Subcutaneous abdominal adipose tissue (tissue), 5 donors: ENCODE measurements at regions not wholly inside any gene's neighbourhood (a gene's known extent, or its start where the extent isn't known, plus 50 kb on each side); places are given as distances from the start of the nearest gene placed in this dataset.

Experiments
- H3K27ac ChIP-seq: one replicate; pipeline ENCODE4 v1.7.0; 2013; ENCODE audit warnings: low read depth, mild to moderate bottlenecking, inconsistent platforms, low read length, moderate library complexity
- H3K27me3 ChIP-seq, 5 donors: one replicate each; pipeline ENCODE4 v1.7.0; 2013; ENCODE audit warnings: low read length in 5 of 5, inconsistent platforms in 1 of 5; ENCODE audit not compliant: control insufficient read depth in 5 of 5, insufficient read depth in 4 of 5
- H3K36me3 ChIP-seq, 5 donors: one replicate each; pipeline ENCODE4 v1.7.0; 2013; ENCODE audit warnings: low read length in 5 of 5; ENCODE audit not compliant: control insufficient read depth in 5 of 5, insufficient read depth in 5 of 5
- H3K4me1 ChIP-seq, 5 donors: one replicate each; pipeline ENCODE4 v1.7.0; 2013; ENCODE audit warnings: low read length in 5 of 5, mild to moderate bottlenecking in 3 of 5, moderate library complexity in 1 of 5; ENCODE audit not compliant: control insufficient read depth in 5 of 5, insufficient read depth in 5 of 5
- H3K4me3 ChIP-seq, 5 donors: one replicate each; pipeline ENCODE4 v1.7.0; 2013; ENCODE audit warnings: low read length in 5 of 5, low read depth in 1 of 5
- H3K9ac ChIP-seq, 5 donors: one replicate each; pipeline ENCODE4 v1.7.0; 2013; ENCODE audit warnings: low read length in 5 of 5, mild to moderate bottlenecking in 4 of 5, moderate library complexity in 3 of 5
- H3K9me3 ChIP-seq, 5 donors: one replicate each; pipeline ENCODE4 v1.7.0; 2013; ENCODE audit warnings: low read length in 5 of 5; ENCODE audit not compliant: control insufficient read depth in 5 of 5
- donor health status: healthy.
- donor health status: healthy.
- donor health status: healthy.
- donor health status: healthy.
- donor health status: healthy.

DNA sequence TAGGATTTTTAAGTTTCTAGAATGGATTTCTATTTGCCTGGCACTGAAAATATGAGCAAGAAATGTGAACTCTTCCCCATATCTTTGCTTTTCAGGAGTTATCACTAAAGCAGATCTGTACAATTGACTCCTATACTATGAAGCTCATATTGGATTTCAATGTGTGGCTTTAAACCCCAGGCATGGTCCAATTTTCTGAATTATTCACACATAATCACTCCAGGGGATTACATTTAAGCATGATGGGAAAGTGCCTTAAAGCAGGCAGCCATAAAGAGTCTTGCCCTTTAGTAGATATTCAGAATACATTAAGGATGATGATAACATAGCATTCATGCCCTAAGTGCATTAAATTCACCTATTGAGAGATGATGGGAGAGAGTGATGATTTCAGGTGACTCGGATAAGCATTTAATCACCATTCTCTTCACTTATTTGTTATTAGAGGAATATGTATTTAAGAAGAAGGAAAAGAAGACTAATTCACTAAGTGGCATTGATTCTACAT lies 331.8 kb upstream of the ROBO1 start:
- no peaks in the 10 kb centered on the region for H3K4me1 ChIP-seq
- no peak overlapping the region for H3K9ac ChIP-seq
- H3K36me3 ChIP-seq, result no peaks in the 10 kb centered on the region
- H3K27ac ChIP-seq, result no peak overlapping the region
- H3K9me3 ChIP-seq, result no peaks in the 10 kb centered on the region
- H3K4me3 ChIP-seq, result no peak overlapping the region
- H3K27me3 ChIP-seq, result no peaks in the 10 kb centered on the region

GRCh38 chr3:80097674-80098073 lies 329.9 kb upstream of the ROBO1 start:
- no peaks in the 10 kb centered on the region for H3K9me3 ChIP-seq
- H3K27me3 ChIP-seq, result no peaks in the 10 kb centered on the region
- H3K36me3 ChIP-seq, result no peaks in the 10 kb centered on the region
- H3K4me3 ChIP-seq, result no peak overlapping the region
- no peak overlapping the region for H3K27ac ChIP-seq
- no peaks in the 10 kb centered on the region for H3K4me1 ChIP-seq
- no peak overlapping the region for H3K9ac ChIP-seq

- Histone ChIP-seq H3K4me1 (no peaks in the 10 kb centered on the region), H3K27me3 (no peaks in the 10 kb centered on the region), H3K4me3 (no peak overlapping the region), H3K36me3 (no peaks in the 10 kb centered on the region), H3K27ac (no peak overlapping the region), H3K9me3 (no peaks in the 10 kb centered on the region), H3K9ac (no peak overlapping the region)
These were observed 329.1 kb upstream of the ROBO1 start for GRCh38 chr3:80096909-80097308.

- H3K27ac ChIP-seq, result no peak overlapping the region
- H3K36me3 ChIP-seq, result no peaks in the 10 kb centered on the region
- H3K9me3 ChIP-seq, result no peaks in the 10 kb centered on the region
- no peak overlapping the region for H3K9ac ChIP-seq
- no peaks in the 10 kb centered on the region for H3K27me3 ChIP-seq
- no peak overlapping the region for H3K4me3 ChIP-seq
- H3K4me1 ChIP-seq, result no peaks in the 10 kb centered on the region
These were observed 326.8 kb upstream of the ROBO1 start for GRCh38 chr3:80094589-80094988.

- H3K36me3 ChIP-seq, result no peaks in the 10 kb centered on the region
- H3K9ac ChIP-seq, result no peak overlapping the region
- H3K27ac ChIP-seq, result no peak overlapping the region
- no peak overlapping the region for H3K4me3 ChIP-seq
- no peaks in the 10 kb centered on the region for H3K4me1 ChIP-seq
- no peaks in the 10 kb centered on the region for H3K27me3 ChIP-seq
- no peaks in the 10 kb centered on the region for H3K9me3 ChIP-seq
These were observed 320.0 kb upstream of the ROBO1 start for GRCh38 chr3:80087767-80088166.

GRCh38 chr3:80086426-80086825 lies 318.6 kb upstream of the ROBO1 start:
- Histone ChIP-seq H3K27ac (no peak overlapping the region), H3K9ac (no peak overlapping the region), H3K36me3 (no peaks in the 10 kb centered on the region), H3K27me3 (no peaks in the 10 kb centered on the region), H3K4me1 (no peaks in the 10 kb centered on the region), H3K9me3 (no peaks in the 10 kb centered on the region), H3K4me3 (no peak overlapping the region)

GRCh38 chr3:80079886-80080285 lies 312.1 kb upstream of the ROBO1 start:
- Histone ChIP-seq H3K27ac (no peak overlapping the region), H3K9ac (no peak overlapping the region), H3K4me1 (no peaks in the 10 kb centered on the region), H3K4me3 (no peak overlapping the region), H3K36me3 (no peaks in the 10 kb centered on the region), H3K9me3 (no peaks in the 10 kb centered on the region), H3K27me3 (no peaks in the 10 kb centered on the region)

- H3K9ac ChIP-seq, result peak overlapping the region in 1 of 5 donors; percentile 21
- H3K36me3 ChIP-seq, result no peaks in the 10 kb centered on the region
- H3K27me3 ChIP-seq, result no peaks in the 10 kb centered on the region
- H3K27ac ChIP-seq, result no peak overlapping the region
- no peaks in the 10 kb centered on the region for H3K9me3 ChIP-seq
- no peak overlapping the region for H3K4me3 ChIP-seq
- H3K4me1 ChIP-seq, result no peaks in the 10 kb centered on the region
These were observed 300.7 kb upstream of the ROBO1 start for GRCh38 chr3:80068459-80068858.

- H3K36me3 ChIP-seq, result no peaks in the 10 kb centered on the region
- no peaks in the 10 kb centered on the region for H3K4me1 ChIP-seq
- H3K9me3 ChIP-seq, result no peaks in the 10 kb centered on the region
- H3K27ac ChIP-seq, result no peak overlapping the region
- no peak overlapping the region for H3K4me3 ChIP-seq
- H3K9ac ChIP-seq, result no peak overlapping the region
- H3K27me3 ChIP-seq, result no peaks in the 10 kb centered on the region
These were observed 295.7 kb upstream of the ROBO1 start for GRCh38 chr3:80063535-80063934.

GRCh38 chr3:80060664-80061063 lies 292.9 kb upstream of the ROBO1 start:
- no peaks in the 10 kb centered on the region for H3K9me3 ChIP-seq
- no peaks in the 10 kb centered on the region for H3K27me3 ChIP-seq
- H3K9ac ChIP-seq, result no peak overlapping the region
- H3K36me3 ChIP-seq, result no peaks in the 10 kb centered on the region
- no peak overlapping the region for H3K4me3 ChIP-seq
- H3K27ac ChIP-seq, result no peak overlapping the region
- H3K4me1 ChIP-seq, result no peaks in the 10 kb centered on the region

DNA sequence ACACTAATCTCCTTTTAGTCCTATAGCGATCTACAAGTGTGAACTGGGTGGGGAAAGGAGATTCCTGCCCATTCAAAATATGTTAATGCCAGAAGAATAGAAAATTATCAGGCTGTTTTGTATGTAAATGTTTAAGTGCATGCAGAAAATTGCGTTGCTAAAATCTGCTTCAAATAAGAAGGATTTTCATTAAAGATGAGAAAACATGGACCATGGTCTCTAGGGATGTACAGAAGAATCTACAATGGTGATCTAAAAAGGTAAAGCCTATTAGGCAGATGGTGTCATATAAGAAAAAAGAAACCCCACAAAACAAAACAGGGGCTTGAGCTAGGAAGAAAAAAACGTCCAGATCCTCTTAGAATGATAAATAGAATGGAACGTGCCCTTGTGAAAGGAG lies 287.5 kb upstream of the ROBO1 start:
- Histone ChIP-seq H3K9ac (no peak overlapping the region), H3K9me3 (peaks cover 0 to 2% (median 0%) of the 10 kb centered on the region in 5 donors), H3K27ac (no peak overlapping the region), H3K27me3 (no peaks in the 10 kb centered on the region), H3K4me1 (no peaks in the 10 kb centered on the region), H3K36me3 (no peaks in the 10 kb centered on the region), H3K4me3 (no peak overlapping the region)
